K562 (cell line): ENCODE measurements at regions not wholly inside any gene's neighbourhood (a gene's known extent, or its start where the extent isn't known, plus 50 kb on each side); places are given as distances from the start of the nearest gene placed in this dataset.
A peak's percentile ranks its signal among the peaks of the same experiment; 100 is the strongest.

Source experiments
- ATAC-seq: fragments of 200-7000 bp; cut with Tn5 transposase; 3 replicates; pipeline ENCODE4 v1.9.1; 2020; ENCODE audit warnings: moderate library complexity
- BruUV-seq: library from RNA; stranded (reverse); fragments of 400-500 nt; replicated peaks from 2 replicates; lab custom pipeline; 2021; lab: Mats Ljungman, UMichigan
- CTCF ChIA-PET: fragments of 300-600 bp; formaldehyde crosslinking; extraction: SDS; loops from one replicate; lab custom pipeline; 2021; ENCODE audit warnings: low intra/inter-chr PET ratio; lab: Yijun Ruan, JAX
- POLR2A ChIA-PET: fragments of 300-600, 350-650 bp; sonication (Branson Sonifier 250); formaldehyde crosslinking; extraction: SDS; loops from one replicate; lab custom pipeline; 2021; ENCODE audit warnings: antibody characterized with exemption, inconsistent platforms; lab: Yijun Ruan, JAX
- DNase-seq, 4 experiments: peaks; one replicate each; pipeline versions ENCODE4 v3.0.0 to v3.0.0-alpha.2; 2011 to 2018; ENCODE audit warnings: low spot score in 3 of 4, mixed read lengths in 3 of 4; ENCODE audit errors: extremely low read depth in 1 of 4
- FAIRE-seq: peaks from 2 replicates; lab custom pipeline; 2011; peaks lifted over from hg19 to GRCh38; lab: Jason Lieb, UNC
- H2AFZ ChIP-seq: 2 replicates; pipeline ENCODE4 v1.6.0; 2011; ENCODE audit warnings: low read depth, low read length, control low read depth, inconsistent platforms
- H3K27ac ChIP-seq: fragments of 200-600 bp; 3 replicates; pipeline ENCODE4 v1.8.0; 2011; ENCODE audit warnings: low read depth, mild to moderate bottlenecking, control low read depth, inconsistent platforms, low read length, moderate library complexity, mixed read lengths; ENCODE audit errors: extremely low read depth
- H3K27me3 ChIP-seq, 2 experiments: fragments of 300-600 bp in 1 of 2; 2 replicates in 1 of 2; 3 replicates in 1 of 2; pipeline versions ENCODE4 v1.6.0 to v1.8.0; 2011; ENCODE audit warnings: inconsistent platforms in 2 of 2, low read length in 2 of 2, mild to moderate bottlenecking in 1 of 2, mixed read lengths in 1 of 2, moderate library complexity in 1 of 2; ENCODE audit not compliant: control insufficient read depth in 2 of 2, insufficient read depth in 2 of 2
- H3K36me3 ChIP-seq: fragments of 300-600 bp; 3 replicates; pipeline ENCODE4 v1.8.0; 2011; ENCODE audit warnings: mild to moderate bottlenecking, low read length, inconsistent platforms; ENCODE audit not compliant: control insufficient read depth, insufficient read depth
- H3K4me1 ChIP-seq, 2 experiments: fragments of 200-600 bp in 1 of 2; replicated peaks in 1 of 2; 2 replicates in 1 of 2; 3 replicates in 1 of 2; pipeline versions ENCODE4 v1.5.1 to v1.8.0; 2011; ENCODE audit warnings: inconsistent platforms in 2 of 2, low read length in 2 of 2, mild to moderate bottlenecking in 1 of 2, mixed read lengths in 1 of 2, moderate library complexity in 1 of 2; ENCODE audit not compliant: control insufficient read depth in 2 of 2, insufficient read depth in 2 of 2
- H3K4me2 ChIP-seq: 2 replicates; pipeline ENCODE4 v1.6.1; 2011; ENCODE audit warnings: low read length, control low read depth, inconsistent platforms, mixed read lengths; ENCODE audit not compliant: insufficient read depth
- H3K4me3 ChIP-seq: fragments of 200-600 bp; sonication (generic), shearing (Covaris generic); 2 replicates; pipeline ENCODE4 v1.5.1; 2016; ENCODE audit warnings: control low read depth, inconsistent platforms
- H3K79me2 ChIP-seq: fragments of 200-600 bp; 3 replicates; pipeline ENCODE4 v1.8.0; 2011; ENCODE audit warnings: low read length, inconsistent platforms; ENCODE audit not compliant: control insufficient read depth, insufficient read depth
- H3K9ac ChIP-seq, 2 experiments: 2 replicates each; pipeline versions ENCODE4 v1.6.0 to v1.6.1; 2011; ENCODE audit warnings: low read depth in 2 of 2, low read length in 2 of 2, control low read depth in 1 of 2, inconsistent platforms in 1 of 2, mild to moderate bottlenecking in 1 of 2, mixed read lengths in 1 of 2; ENCODE audit not compliant: insufficient read depth in 1 of 2
- H3K9me1 ChIP-seq: one replicate; pipeline ENCODE4 v1.6.0; 2011; ENCODE audit warnings: inconsistent platforms, mild to moderate bottlenecking, low read length, moderate library complexity; ENCODE audit not compliant: control insufficient read depth, insufficient read depth
- H3K9me3 ChIP-seq: replicated peaks from 2 replicates; pipeline ENCODE4 v1.5.1; 2011; ENCODE audit warnings: low read depth, low read length, inconsistent platforms; ENCODE audit not compliant: control insufficient read depth, insufficient read depth
- H4K20me1 ChIP-seq: replicated peaks from 2 replicates; pipeline ENCODE4 v1.6.1; 2011; ENCODE audit warnings: low read length, inconsistent platforms, mixed read lengths; ENCODE audit not compliant: control insufficient read depth, insufficient read depth
- CHD2 ChIP-seq: IDR thresholded peaks from 2 replicates; pipeline ENCODE4 v1.6.1; 2011; ENCODE audit warnings: low read depth, low read length
- KAT2B ChIP-seq: IDR thresholded peaks from one replicate; pipeline ENCODE4 v1.6.1; 2012; ENCODE audit warnings: low read depth, mild to moderate bottlenecking, control low read depth, inconsistent platforms, low read length, moderate library complexity
- KLF13 ChIP-seq: fragments of 450-650 bp; IDR thresholded peaks from 2 replicates; pipeline ENCODE4 v1.6.1; 2016; ENCODE audit warnings: missing genetic modification characterization, low read depth, mild to moderate bottlenecking, missing compliant biosample characterization, moderate library complexity, borderline replicate concordance
- MAFK ChIP-seq: IDR thresholded peaks from 2 replicates; pipeline ENCODE4 v1.6.1; 2011; ENCODE audit warnings: low read length, improper control_type of control experiment
- MTA1 ChIP-seq: fragments of 450-650 bp; IDR thresholded peaks from 2 replicates; pipeline ENCODE4 v1.6.1; 2017; ENCODE audit warnings: borderline replicate concordance
- RBM14 ChIP-seq: fragments of 200-400 bp; formaldehyde crosslinking; IDR thresholded peaks from 2 replicates; pipeline ENCODE4 v1.6.1; 2018; ENCODE audit warnings: low read depth, mild to moderate bottlenecking, low read length, moderate library complexity, borderline replicate concordance; ENCODE audit not compliant: insufficient read depth
- SNAPC5 ChIP-seq: fragments of 250-450 bp; sonication (Bioruptor Pico); IDR thresholded peaks from 2 replicates; pipeline ENCODE4 v1.8.0; 2021; ENCODE audit warnings: moderate library complexity, mild to moderate bottlenecking, inconsistent platforms
- SNIP1 ChIP-seq: fragments of 450-650 bp; IDR thresholded peaks from 2 replicates; pipeline ENCODE4 v1.7.1; 2017; ENCODE audit warnings: low read depth, mild to moderate bottlenecking
- SUPT5H ChIP-seq: fragments of 450-650 bp; IDR thresholded peaks from 2 replicates; pipeline ENCODE4 v1.6.1; 2016
- ZMIZ1 ChIP-seq, 2 experiments: fragments of 150-350 bp in 1 of 2; IDR thresholded peaks; 2 replicates each; pipeline ENCODE4 v1.6.1; 2012 to 2016; ENCODE audit warnings: low read depth in 2 of 2, low read length in 2 of 2, mild to moderate bottlenecking in 1 of 2, moderate library complexity in 1 of 2
- ZNF146 ChIP-seq: IDR thresholded peaks from one replicate; pipeline ENCODE4 v1.6.1; 2018; ENCODE audit warnings: missing compliant biosample characterization; ENCODE audit not compliant: unreplicated experiment
- ZNF507 ChIP-seq: conservative IDR thresholded peaks from 2 replicates; pipeline ENCODE4 v1.6.1; 2017; ENCODE audit warnings: missing genetic modification characterization, missing compliant biosample characterization
- ZNF57 ChIP-seq: fragments of 450-650 bp; formaldehyde crosslinking; IDR thresholded peaks from 2 replicates; pipeline ENCODE4 v1.4.0; 2020; ENCODE audit warnings: mild to moderate bottlenecking, moderate library complexity
- WGBS: fragments of 100-300 bp; shearing (Covaris generic); methylation state at CpG from one replicate; pipeline ENCODE4 v1.1.6; 2016; ENCODE audit warnings: low coverage, mixed read lengths; ENCODE audit not compliant: insufficient coverage; ENCODE audit errors: missing lambda C conversion rate; 5-methylcytosine and 5-hydroxymethylcytosine counted together
- in situ Hi-C: fragments of 300-500 bp; cut with MboI; formaldehyde crosslinking; loops from 4 replicates; pipeline ENCODE4 v1.15.0; 2018; ENCODE audit warnings: inconsistent platforms, mixed read lengths
- intact Hi-C: fragments of 100-400 bp; cut with micrococcal nuclease; formaldehyde crosslinking; loops from 2 replicates; pipeline ENCODE4 v1.14.2; 2022
- TF ChIP-seq, protein P1 (sequence below): fragments of 450-650 bp; formaldehyde crosslinking; conservative IDR thresholded peaks from 2 replicates; pipeline ENCODE4 v1.4.0; 2022; ENCODE audit warnings: mild to moderate bottlenecking, missing genetic modification characterization
- TF ChIP-seq, protein P2 (sequence below): sonication (generic); formaldehyde crosslinking; IDR thresholded peaks from 2 replicates; pipeline ENCODE4 v1.8.0; 2022; ENCODE audit warnings: mild to moderate bottlenecking, missing genetic modification reagents

DNA sequence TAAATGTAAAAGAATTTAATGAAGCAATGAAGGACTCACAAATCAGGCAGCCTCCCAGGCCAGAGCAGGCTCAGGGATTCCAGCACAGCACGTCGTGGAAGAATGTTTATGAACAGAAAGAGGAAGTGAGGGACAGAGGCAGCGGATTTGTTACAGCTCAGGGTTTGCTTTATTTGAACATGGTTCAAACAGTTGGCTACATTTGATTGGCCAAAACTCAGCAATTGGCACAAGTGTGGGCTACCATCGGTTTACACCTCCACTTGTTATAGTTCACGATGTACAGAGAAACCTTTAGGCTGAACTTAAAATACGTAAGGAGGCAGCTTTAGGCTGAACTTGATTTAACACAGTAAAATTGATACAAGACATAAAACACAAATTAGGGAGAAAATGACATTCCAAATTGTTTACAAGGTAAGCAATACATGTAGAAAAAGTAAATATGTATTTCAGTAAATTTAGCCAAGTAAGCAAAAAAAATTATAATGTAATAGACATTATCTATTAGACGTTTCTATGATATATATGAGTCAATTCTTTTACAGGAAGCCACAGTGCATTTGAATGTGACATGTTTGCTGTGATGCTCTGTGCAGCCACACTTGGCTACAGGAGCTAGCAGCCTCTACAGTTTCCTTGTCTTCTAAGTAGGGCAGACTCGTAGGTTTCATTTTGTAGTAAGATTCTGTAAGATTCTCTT lies 126.5 kb downstream of the ADSS2 start:
- H3K79me2 ChIP-seq = no peaks in the 10 kb centered on the region
- in situ Hi-C loops = no loop called here
- peaks cover 3 to 41% of the 10 kb centered on the region in 2 experiments; a peak in 4 of 5 replicates for H3K4me1 ChIP-seq
- no peaks in the 10 kb centered on the region for H3K9me3 ChIP-seq
- H3K27me3 ChIP-seq = no peaks in the 10 kb centered on the region
- peak in 1 of 4 experiments; percentile 69 for DNase-seq
- H3K4me2 ChIP-seq = peak overlapping the region; percentile 35; the same call in 1 of the 2 replicates
- H3K27ac ChIP-seq = peak overlapping the region; percentile 42
- 19% methylated on average over 8 of the region's 8 CpGs for WGBS
- no TSS peak for BruUV-seq
- intact Hi-C loops = loop anchor here (2.0 kb wide), 2 partner anchors 20 to 42 kb away; no protein-coding TSS in a partner anchor
- ChIA-PET POLR2A (interaction anchor here (0.8 to 1.5 kb wide), 5 partner anchors 10 to 42 kb away, joined by 4 to 5 read pairs (median 4); no protein-coding TSS in a partner anchor), CTCF (no interaction called here)
- ATAC-seq = peak; percentile 74
- no peak for FAIRE-seq
- no peaks in the 10 kb centered on the region for H3K9me1 ChIP-seq
- no peaks in the 10 kb centered on the region for H4K20me1 ChIP-seq
- H3K4me3 ChIP-seq = no peak overlapping the region
- H2AFZ ChIP-seq = peak overlapping the region; percentile 86
- H3K36me3 ChIP-seq = no peaks in the 10 kb centered on the region
- H3K9ac ChIP-seq = peak overlapping the region in 1 of 2 experiments; percentile 15; a peak in 2 of 4 replicates
- TF ChIP-seq SNIP1 (no peak), RBM14 (no peak), MAFK (peak; percentile 95), ZMIZ1 (IDR thresholded peaks at IDR 0.05; ENCODE audit: low read depth in 2 of 2, low read length in 2 of 2) (no peak), SUPT5H (no peak), KAT2B (no peak), ZNF507 (tag) (no peak), SNAPC5 (CRISPR knock-in tag) (no peak), ZNF146 (CRISPR knock-in tag) (no peak), CHD2 (no peak), ZNF57 (CRISPR knock-in tag) (no peak), MTA1 (no peak), KLF13 (tag) (no peak)
- TF ChIP-seq, protein P1, sequence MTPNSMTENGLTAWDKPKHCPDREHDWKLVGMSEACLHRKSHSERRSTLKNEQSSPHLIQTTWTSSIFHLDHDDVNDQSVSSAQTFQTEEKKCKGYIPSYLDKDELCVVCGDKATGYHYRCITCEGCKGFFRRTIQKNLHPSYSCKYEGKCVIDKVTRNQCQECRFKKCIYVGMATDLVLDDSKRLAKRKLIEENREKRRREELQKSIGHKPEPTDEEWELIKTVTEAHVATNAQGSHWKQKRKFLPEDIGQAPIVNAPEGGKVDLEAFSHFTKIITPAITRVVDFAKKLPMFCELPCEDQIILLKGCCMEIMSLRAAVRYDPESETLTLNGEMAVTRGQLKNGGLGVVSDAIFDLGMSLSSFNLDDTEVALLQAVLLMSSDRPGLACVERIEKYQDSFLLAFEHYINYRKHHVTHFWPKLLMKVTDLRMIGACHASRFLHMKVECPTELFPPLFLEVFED = no peak
- TF ChIP-seq, protein P2, sequence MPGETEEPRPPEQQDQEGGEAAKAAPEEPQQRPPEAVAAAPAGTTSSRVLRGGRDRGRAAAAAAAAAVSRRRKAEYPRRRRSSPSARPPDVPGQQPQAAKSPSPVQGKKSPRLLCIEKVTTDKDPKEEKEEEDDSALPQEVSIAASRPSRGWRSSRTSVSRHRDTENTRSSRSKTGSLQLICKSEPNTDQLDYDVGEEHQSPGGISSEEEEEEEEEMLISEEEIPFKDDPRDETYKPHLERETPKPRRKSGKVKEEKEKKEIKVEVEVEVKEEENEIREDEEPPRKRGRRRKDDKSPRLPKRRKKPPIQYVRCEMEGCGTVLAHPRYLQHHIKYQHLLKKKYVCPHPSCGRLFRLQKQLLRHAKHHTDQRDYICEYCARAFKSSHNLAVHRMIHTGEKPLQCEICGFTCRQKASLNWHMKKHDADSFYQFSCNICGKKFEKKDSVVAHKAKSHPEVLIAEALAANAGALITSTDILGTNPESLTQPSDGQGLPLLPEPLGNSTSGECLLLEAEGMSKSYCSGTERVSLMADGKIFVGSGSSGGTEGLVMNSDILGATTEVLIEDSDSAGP (CRISPR knock-in tag) = no peak
